Small intestine (tissue), 7 donors: ENCODE measurements at regions not wholly inside any gene's neighbourhood (a gene's known extent, or its start where the extent isn't known, plus 50 kb on each side); places are given as distances from the start of the nearest gene placed in this dataset.
"Not testable (repeated sequence)": the region's sequence is repeated elsewhere in the genome, so short reads cannot be mapped to it uniquely, and the experiment has no call there.

Experiments used
- DNase-seq, 2 donors: peaks; one replicate each; pipeline versions ENCODE4 v3.0.0 to v3.0.0-alpha.2; 2013
- FAIRE-seq: peaks from 2 replicates; lab custom pipeline; 2012; peaks lifted over from hg19 to GRCh38; lab: Jason Lieb, UNC
- H3K27ac ChIP-seq, 3 donors: one replicate each; pipeline ENCODE4 v1.5.1; 2013; ENCODE audit warnings: low read length in 2 of 3, mild to moderate bottlenecking in 2 of 3, control low read depth in 1 of 3, inconsistent platforms in 1 of 3, low read depth in 1 of 3, moderate library complexity in 1 of 3
- H3K27me3 ChIP-seq, 3 donors: one replicate each; pipeline ENCODE4 v1.6.1; 2013; ENCODE audit warnings: low read length in 3 of 3, inconsistent platforms in 1 of 3; ENCODE audit not compliant: control insufficient read depth in 3 of 3, insufficient read depth in 3 of 3
- H3K36me3 ChIP-seq, 3 donors: one replicate each; pipeline ENCODE4 v1.6.1; 2013; ENCODE audit warnings: low read length in 3 of 3, inconsistent platforms in 1 of 3, low read depth in 1 of 3, mild to moderate bottlenecking in 1 of 3, moderate library complexity in 1 of 3; ENCODE audit not compliant: control insufficient read depth in 3 of 3, insufficient read depth in 2 of 3
- H3K4me1 ChIP-seq, 3 donors: one replicate each; pipeline ENCODE4 v1.6.1; 2013; ENCODE audit warnings: low read length in 2 of 3, inconsistent platforms in 1 of 3, low read depth in 1 of 3, mild to moderate bottlenecking in 1 of 3, moderate library complexity in 1 of 3; ENCODE audit not compliant: control insufficient read depth in 3 of 3, insufficient read depth in 2 of 3
- H3K4me3 ChIP-seq, 3 donors: one replicate each; pipeline ENCODE4 v1.5.1; 2013; ENCODE audit warnings: low read length in 3 of 3, control low read depth in 1 of 3, inconsistent platforms in 1 of 3, low read depth in 1 of 3, mild to moderate bottlenecking in 1 of 3, moderate library complexity in 1 of 3
- H3K9me3 ChIP-seq, 2 donors: one replicate each; pipeline ENCODE4 v1.6.1; 2013; ENCODE audit warnings: low read depth in 1 of 2, low read length in 1 of 2; ENCODE audit not compliant: control insufficient read depth in 2 of 2, insufficient read depth in 1 of 2
- WGBS, 3 donors: extraction: QIAGEN DNeasy Blood & Tissue Kit; methylation state at CpG; one replicate each; pipeline ENCODE4 v1.1.7; 2013; 5-methylcytosine and 5-hydroxymethylcytosine counted together
- donor health status: healthy with polysubstance abuse.
- donor health status: control.
- donor health status: control.
- donor health status: Bipolar disorder and iron deficiency.
- donor health status: healthy.

- Histone ChIP-seq H3K4me3 (no peak overlapping the region), H3K27me3 (peaks cover 0 to 11% (median 0%) of the 10 kb centered on the region in 3 donors), H3K27ac (no peak overlapping the region), H3K4me1 (no peaks in the 10 kb centered on the region), H3K36me3 (no peaks in the 10 kb centered on the region), H3K9me3 (peaks cover 0 to 2% of the 10 kb centered on the region in 2 donors)
- 69 to 76% (median 75%) methylated on average over 3 of the region's 3 CpGs for WGBS, 3 donors
- no peak for DNase-seq
- FAIRE-seq, result no peak
Measured at GRCh38 chr2:118750959-118751565, 96.4 kb downstream of the EN1 start.

- H3K27ac ChIP-seq, result no peak overlapping the region
- DNase-seq (no peak), FAIRE-seq (no peak)
- 63 to 85% (median 69%) methylated on average over 3 of the region's 3 CpGs for WGBS, 3 donors
- H3K27me3 ChIP-seq, result peaks cover 0 to 7% (median 0%) of the 10 kb centered on the region in 3 donors
- H3K4me3 ChIP-seq, result no peak overlapping the region
- no peaks in the 10 kb centered on the region for H3K36me3 ChIP-seq
- no peaks in the 10 kb centered on the region for H3K4me1 ChIP-seq
- peaks cover 0 to 17% of the 10 kb centered on the region in 2 donors for H3K9me3 ChIP-seq
Measured at GRCh38 chr2:118748245-118748885, 99.1 kb downstream of the EN1 start.

DNA sequence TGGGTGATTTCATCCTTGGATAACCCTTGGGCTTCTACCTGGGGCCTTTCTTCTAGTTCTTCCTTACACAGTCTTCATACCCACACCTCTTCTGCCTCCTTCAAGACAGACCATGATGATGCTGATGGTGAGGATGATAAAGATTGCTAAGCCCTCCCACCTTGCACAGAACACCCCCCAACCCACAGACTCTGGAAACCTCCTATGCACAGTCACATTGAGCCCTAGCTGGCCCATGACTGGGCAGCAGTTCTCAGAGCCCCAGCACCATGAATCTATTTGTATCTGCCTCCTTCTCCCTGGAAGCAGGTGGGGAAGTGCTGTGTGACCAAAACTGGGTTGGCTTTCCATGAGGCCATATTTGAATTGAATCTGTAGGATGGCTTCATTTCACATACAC is 99.8 kb downstream of the EN1 start:
- Histone ChIP-seq H3K9me3 (peaks cover 0 to 19% of the 10 kb centered on the region in 2 donors), H3K36me3 (no peaks in the 10 kb centered on the region), H3K4me1 (no peaks in the 10 kb centered on the region), H3K4me3 (no peak overlapping the region), H3K27me3 (peaks cover 0 to 4% (median 0%) of the 10 kb centered on the region in 3 donors), H3K27ac (no peak overlapping the region)
- DNase-seq (no peak), FAIRE-seq (no peak)

GRCh38 chr2:118747066-118747465 is 100.4 kb downstream of the EN1 start:
- H3K9me3 ChIP-seq, result peaks cover 0 to 19% of the 10 kb centered on the region in 2 donors
- H3K4me3 ChIP-seq, result no peak overlapping the region
- WGBS, 3 donors, result 75 to 80% (median 77%) methylated on average over 5 of the region's 5 CpGs
- H3K27ac ChIP-seq, result no peak overlapping the region
- H3K27me3 ChIP-seq, result peaks cover 0 to 2% (median 0%) of the 10 kb centered on the region in 3 donors
- H3K36me3 ChIP-seq, result no peaks in the 10 kb centered on the region
- no peak for DNase-seq
- no peak for FAIRE-seq
- no peaks in the 10 kb centered on the region for H3K4me1 ChIP-seq

- not testable (repeated sequence) for H3K4me1 ChIP-seq, H3K4me3 ChIP-seq, H3K27me3 ChIP-seq, FAIRE-seq, H3K36me3 ChIP-seq, DNase-seq, H3K27ac ChIP-seq
- WGBS, 3 donors, result 83 to 88% (median 86%) methylated on average over 3 of the region's 3 CpGs
- H3K9me3 ChIP-seq, result peaks cover 0 to 19% of the 10 kb centered on the region in 2 donors
Measured at GRCh38 chr2:118744682-118745181, 102.7 kb downstream of the EN1 start.

DNA sequence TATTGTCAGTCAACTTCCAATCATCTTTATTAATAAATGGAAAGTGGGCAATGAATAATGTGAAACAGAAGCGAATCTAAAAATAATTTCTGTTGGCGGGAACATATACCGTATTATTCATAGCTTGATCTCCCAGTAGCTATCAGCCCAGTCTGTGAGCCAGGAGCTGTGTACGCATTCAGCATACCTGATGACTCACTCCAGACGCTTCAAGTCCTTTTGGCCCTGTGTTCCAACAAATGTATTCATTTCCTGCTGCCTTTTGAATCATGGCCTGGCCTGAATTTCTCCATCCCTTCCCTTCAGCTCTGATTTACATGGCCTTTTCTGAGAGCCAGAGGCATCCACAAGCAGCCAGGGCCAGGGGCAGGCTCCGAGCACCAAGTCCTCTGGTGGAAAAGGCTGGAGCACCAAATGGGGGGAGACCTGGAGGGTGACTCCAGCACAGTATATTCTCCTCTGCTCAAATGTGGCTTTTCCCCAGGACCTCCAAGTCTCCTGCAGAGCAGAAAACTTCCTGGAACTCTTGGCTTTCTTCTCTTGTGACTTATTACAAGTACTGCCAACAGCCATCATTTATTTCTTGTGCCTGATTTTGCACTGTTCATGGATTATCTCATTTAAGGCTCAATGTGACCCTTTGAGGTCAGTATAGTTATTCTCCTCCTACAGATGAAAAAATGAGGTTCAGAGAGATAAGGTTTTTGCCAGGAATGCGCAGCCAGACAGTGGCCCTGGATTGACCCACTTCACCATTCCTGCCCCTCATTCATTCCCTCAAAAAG is 108.7 kb downstream of the EN1 start:
- H3K9me3 ChIP-seq, result peaks cover 0 to 6% of the 10 kb centered on the region in 2 donors
- FAIRE-seq (no peak), DNase-seq (peak in 1 of 2 donors; percentile 1)
- H3K27ac ChIP-seq, result no peak overlapping the region
- WGBS, 3 donors, result 68 to 69% (median 69%) methylated on average over 7 of the region's 7 CpGs
- H3K4me1 ChIP-seq, result no peaks in the 10 kb centered on the region
- no peaks in the 10 kb centered on the region for H3K27me3 ChIP-seq
- no peak overlapping the region for H3K4me3 ChIP-seq
- no peaks in the 10 kb centered on the region for H3K36me3 ChIP-seq

GRCh38 chr2:118738106-118738505 is 109.3 kb downstream of the EN1 start:
- Histone ChIP-seq H3K4me1 (no peaks in the 10 kb centered on the region), H3K27ac (no peak overlapping the region), H3K36me3 (no peaks in the 10 kb centered on the region), H3K27me3 (no peaks in the 10 kb centered on the region), H3K4me3 (no peak overlapping the region), H3K9me3 (no peaks in the 10 kb centered on the region)
- FAIRE-seq, result no peak
- WGBS, 3 donors, result 82 to 91% (median 86%) methylated on average over 3 of the region's 3 CpGs
- no peak for DNase-seq

DNA sequence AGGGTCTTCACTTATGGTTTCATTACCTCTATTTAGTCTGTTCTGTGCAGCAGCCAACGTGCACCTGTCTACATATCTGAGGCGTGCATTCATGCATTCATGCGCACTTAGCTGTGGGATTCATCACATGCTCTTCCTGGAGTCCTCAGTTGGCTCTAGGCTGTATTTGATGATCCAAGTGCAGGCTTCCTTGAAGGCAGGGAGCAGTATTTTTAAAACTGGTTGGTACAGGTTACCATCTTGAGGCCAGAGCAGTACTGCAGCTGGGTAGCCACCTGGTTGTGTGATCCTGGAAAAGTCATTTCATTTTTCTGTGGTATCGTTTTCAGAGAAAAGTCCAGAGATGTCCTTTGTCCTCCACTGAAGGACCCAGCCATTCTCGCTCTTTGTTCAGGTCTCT is 109.8 kb downstream of the EN1 start:
- DNase-seq, result no peak
- H3K4me3 ChIP-seq, result no peak overlapping the region
- FAIRE-seq, result no peak

More for the DNA sequence above, 109.8 kb downstream of the EN1 start:
- H3K36me3 ChIP-seq, result no peaks in the 10 kb centered on the region
- H3K4me1 ChIP-seq, result no peaks in the 10 kb centered on the region
- no peak overlapping the region for H3K27ac ChIP-seq
- 68 to 76% (median 75%) methylated on average over 5 of the region's 5 CpGs for WGBS, 3 donors
- H3K9me3 ChIP-seq, result no peaks in the 10 kb centered on the region
- H3K27me3 ChIP-seq, result peaks cover 0 to 4% (median 0%) of the 10 kb centered on the region in 3 donors
